Urinary bladder (tissue), 3 donors: ENCODE measurements at regions not wholly inside any gene's neighbourhood (a gene's known extent, or its start where the extent isn't known, plus 50 kb on each side); places are given as distances from the start of the nearest gene placed in this dataset.

Experiments used
- DNase-seq: peaks from one replicate; pipeline ENCODE4 v3.0.0-alpha.2; 2015; ENCODE audit errors: extremely low spot score
- H3K27ac ChIP-seq: one replicate; pipeline ENCODE4 v1.5.1; 2013; ENCODE audit warnings: low read depth, mild to moderate bottlenecking, moderate library complexity
- H3K36me3 ChIP-seq: one replicate; pipeline ENCODE4 v1.6.1; 2013; ENCODE audit warnings: mild to moderate bottlenecking, moderate library complexity; ENCODE audit not compliant: insufficient read depth
- H3K4me1 ChIP-seq: one replicate; pipeline ENCODE4 v1.6.1; 2013; ENCODE audit warnings: mild to moderate bottlenecking, moderate library complexity; ENCODE audit not compliant: insufficient read depth
- H3K4me3 ChIP-seq: one replicate; pipeline ENCODE4 v1.5.1; 2013; ENCODE audit warnings: low read depth, low read length
- WGBS: extraction: QIAGEN DNeasy Blood & Tissue Kit; methylation state at CpG from one replicate; pipeline ENCODE4 v1.1.7; 2013; 5-methylcytosine and 5-hydroxymethylcytosine counted together
- donor health status: healthy with polysubstance abuse.
- donor health status: healthy.

GRCh38 chr12:19572920-19573558 is 133.7 kb downstream of the AEBP2 start:
- WGBS, result 84% methylated on average over 16 of the region's 16 CpGs
- no peak overlapping the region for H3K27ac ChIP-seq
- DNase-seq, result no peak
- H3K4me1 ChIP-seq, result no peaks in the 10 kb centered on the region
- H3K4me3 ChIP-seq, result no peak overlapping the region
- no peaks in the 10 kb centered on the region for H3K36me3 ChIP-seq

DNA sequence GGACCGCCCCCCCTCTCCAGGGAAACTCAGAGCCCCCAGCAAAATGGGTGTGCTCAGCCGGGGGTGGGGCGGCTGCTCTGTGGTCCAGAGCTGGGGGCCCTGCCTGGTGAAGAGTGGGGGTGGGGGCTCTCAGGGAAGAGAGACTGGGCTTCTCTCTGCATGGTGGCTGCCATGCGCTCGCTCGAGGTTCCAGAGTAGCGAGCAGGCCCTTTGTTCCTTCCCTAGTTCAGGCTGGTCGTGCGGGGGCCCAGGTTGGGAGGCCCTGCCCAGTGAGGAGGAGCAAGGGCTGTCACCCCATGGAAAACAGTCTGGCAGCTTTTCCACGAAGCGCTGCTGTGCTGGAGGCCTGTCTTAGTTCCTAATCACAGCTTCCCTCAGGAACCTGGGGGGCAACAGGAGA is 134.6 kb downstream of the AEBP2 start:
- 94% methylated on average over 11 of the region's 11 CpGs for WGBS
- Histone ChIP-seq H3K4me1 (no peaks in the 10 kb centered on the region), H3K27ac (no peak overlapping the region)

DNA sequence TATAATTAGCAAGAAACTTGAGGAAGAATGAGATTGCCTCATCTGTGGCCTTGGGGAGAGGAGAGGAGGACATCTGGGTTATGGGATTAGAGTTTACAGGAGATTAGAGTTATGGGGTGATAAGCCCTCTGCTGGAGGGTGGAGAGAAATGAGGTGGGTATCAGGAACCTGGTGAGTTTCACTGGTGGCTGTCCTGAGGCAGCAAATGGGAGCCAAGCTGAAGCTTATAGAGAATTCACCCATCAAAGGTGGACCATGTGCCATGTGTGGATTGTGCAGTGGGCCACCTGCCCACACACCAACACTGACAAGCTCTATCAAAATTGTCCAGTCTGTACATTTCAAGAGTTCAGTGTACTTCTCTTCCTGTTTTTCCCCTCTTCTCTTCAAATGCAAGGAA is 135.3 kb downstream of the AEBP2 start:
- H3K27ac ChIP-seq, result no peak overlapping the region
- H3K4me1 ChIP-seq, result no peaks in the 10 kb centered on the region

More for the DNA sequence above, 134.6 kb downstream of the AEBP2 start:
- Histone ChIP-seq H3K4me3 (no peak overlapping the region), H3K36me3 (no peaks in the 10 kb centered on the region)
- no peak for DNase-seq

DNA sequence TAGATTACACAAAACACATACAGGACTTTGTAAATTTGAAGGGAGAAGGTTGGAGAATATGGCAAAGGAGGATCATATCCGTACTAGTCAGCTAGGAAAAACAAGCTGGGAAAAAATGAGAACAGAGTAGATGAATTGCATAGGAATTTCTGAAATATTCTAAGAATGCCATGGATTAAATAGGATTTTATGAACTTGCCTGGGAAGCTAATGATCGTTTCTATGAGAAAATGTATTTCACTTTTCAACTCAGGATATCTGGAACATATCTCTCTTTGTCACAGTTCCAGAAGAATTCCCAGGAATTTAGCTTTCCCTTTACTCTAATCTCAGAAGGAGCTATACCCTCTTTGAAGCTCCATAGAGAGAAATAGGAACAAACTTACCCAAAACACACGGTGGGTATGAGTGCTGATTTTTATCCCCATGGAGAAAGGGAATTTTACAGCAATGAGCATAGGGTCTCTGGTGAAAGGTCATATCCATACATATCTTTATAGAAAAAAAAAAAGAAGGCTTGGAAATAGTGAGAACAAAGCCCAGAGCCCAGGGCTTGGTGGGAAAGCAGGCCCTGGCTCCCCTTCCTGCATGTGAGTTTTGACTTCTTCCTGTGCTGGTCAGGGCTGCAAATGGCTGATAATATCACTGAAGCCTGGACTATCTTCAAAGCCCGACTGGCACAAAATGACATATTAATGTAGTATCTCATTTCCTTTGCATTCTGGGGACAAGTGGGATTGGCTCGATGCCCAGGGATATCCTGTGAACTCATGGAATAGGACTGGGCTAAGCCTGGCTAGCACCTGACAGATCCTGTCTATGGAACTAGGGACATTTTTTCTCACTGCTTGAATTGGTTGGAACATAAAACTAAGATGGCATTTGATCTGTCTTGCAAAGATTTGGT is 136.3 kb downstream of the AEBP2 start:
- DNase-seq, result peak; percentile 66
- H3K36me3 ChIP-seq, result no peaks in the 10 kb centered on the region
- WGBS, result 23% methylated on average over 5 of the region's 5 CpGs
- peak overlapping the region; percentile 14 for H3K27ac ChIP-seq
- H3K4me3 ChIP-seq, result no peak overlapping the region
- no peaks in the 10 kb centered on the region for H3K4me1 ChIP-seq

More for the DNA sequence above, 135.3 kb downstream of the AEBP2 start:
- no peak for DNase-seq
- no peak overlapping the region for H3K4me3 ChIP-seq
- H3K36me3 ChIP-seq, result no peaks in the 10 kb centered on the region

GRCh38 chr12:19576506-19577280 is 137.4 kb downstream of the AEBP2 start:
- Histone ChIP-seq H3K4me1 (no peaks in the 10 kb centered on the region), H3K36me3 (no peaks in the 10 kb centered on the region), H3K27ac (no peak overlapping the region), H3K4me3 (no peak overlapping the region)
- WGBS, result 62% methylated on average over 2 of the region's 2 CpGs
- no peak for DNase-seq

GRCh38 chr12:19577281-19577530 is 137.9 kb downstream of the AEBP2 start:
- Histone ChIP-seq H3K27ac (no peak overlapping the region), H3K4me3 (no peak overlapping the region), H3K36me3 (no peaks in the 10 kb centered on the region), H3K4me1 (no peaks in the 10 kb centered on the region)
- DNase-seq, result no peak

DNA sequence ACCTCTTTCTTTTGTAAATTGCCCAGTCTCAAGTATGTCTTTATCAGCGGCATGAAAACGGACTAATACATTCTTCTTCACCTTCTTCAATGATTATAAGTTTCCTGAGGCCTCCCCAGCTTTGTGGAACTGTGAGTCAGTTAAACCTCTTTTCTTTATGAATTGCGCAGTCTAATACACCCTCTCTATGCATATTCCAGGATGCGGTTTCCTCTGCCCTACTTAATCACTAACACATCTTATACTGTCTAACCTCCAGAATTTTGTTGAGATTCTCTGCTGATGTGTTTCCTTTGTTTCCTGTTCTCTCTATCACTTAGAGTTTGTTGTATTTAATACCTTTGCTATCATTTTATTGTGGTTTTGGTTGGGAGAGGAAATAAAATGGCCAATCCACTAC is 145.4 kb downstream of the AEBP2 start:
- Histone ChIP-seq H3K4me3 (no peak overlapping the region), H3K36me3 (no peaks in the 10 kb centered on the region), H3K4me1 (no peaks in the 10 kb centered on the region), H3K27ac (no peak overlapping the region)
- 98% methylated on average over 4 of the region's 4 CpGs for WGBS
- DNase-seq, result no peak

- DNase-seq, result no peak
- no peak overlapping the region for H3K27ac ChIP-seq
- H3K4me3 ChIP-seq, result no peak overlapping the region
- H3K4me1 ChIP-seq, result no peaks in the 10 kb centered on the region
- H3K36me3 ChIP-seq, result no peaks in the 10 kb centered on the region
- WGBS, result 73% methylated on average over 5 of the region's 5 CpGs
Measured at GRCh38 chr12:19588951-19589350, 149.7 kb downstream of the AEBP2 start.

DNA sequence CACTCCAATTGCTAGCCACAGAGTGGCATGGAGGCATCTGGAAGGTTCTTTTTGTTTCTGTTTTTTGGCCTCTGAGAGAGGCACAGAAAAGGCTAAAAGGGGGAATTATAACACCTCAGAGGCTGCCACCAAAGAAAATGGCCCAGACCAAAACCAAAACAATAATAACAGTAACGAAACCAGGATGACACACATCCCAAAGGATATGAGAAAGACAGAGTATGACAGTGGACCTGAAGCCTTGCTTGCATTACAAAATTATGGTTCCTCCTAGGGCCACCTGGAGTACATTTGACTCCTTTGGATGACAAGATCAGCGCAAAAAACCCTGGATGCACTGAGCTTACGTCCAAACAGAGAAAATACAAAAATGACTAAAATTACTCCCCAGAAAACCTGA is 152.7 kb downstream of the AEBP2 start:
- H3K4me3 ChIP-seq, result no peak overlapping the region
- DNase-seq, result no peak
- WGBS, result 97% methylated on average over 3 of the region's 3 CpGs
- no peaks in the 10 kb centered on the region for H3K36me3 ChIP-seq
- H3K27ac ChIP-seq, result no peak overlapping the region
- H3K4me1 ChIP-seq, result no peaks in the 10 kb centered on the region

GRCh38 chr12:19596434-19597166 is 157.3 kb downstream of the AEBP2 start:
- no peaks in the 10 kb centered on the region for H3K36me3 ChIP-seq
- WGBS, result 69% methylated on average over 2 of the region's 2 CpGs
- no peak overlapping the region for H3K4me3 ChIP-seq
- DNase-seq, result no peak
- H3K27ac ChIP-seq, result no peak overlapping the region
- no peaks in the 10 kb centered on the region for H3K4me1 ChIP-seq

DNA sequence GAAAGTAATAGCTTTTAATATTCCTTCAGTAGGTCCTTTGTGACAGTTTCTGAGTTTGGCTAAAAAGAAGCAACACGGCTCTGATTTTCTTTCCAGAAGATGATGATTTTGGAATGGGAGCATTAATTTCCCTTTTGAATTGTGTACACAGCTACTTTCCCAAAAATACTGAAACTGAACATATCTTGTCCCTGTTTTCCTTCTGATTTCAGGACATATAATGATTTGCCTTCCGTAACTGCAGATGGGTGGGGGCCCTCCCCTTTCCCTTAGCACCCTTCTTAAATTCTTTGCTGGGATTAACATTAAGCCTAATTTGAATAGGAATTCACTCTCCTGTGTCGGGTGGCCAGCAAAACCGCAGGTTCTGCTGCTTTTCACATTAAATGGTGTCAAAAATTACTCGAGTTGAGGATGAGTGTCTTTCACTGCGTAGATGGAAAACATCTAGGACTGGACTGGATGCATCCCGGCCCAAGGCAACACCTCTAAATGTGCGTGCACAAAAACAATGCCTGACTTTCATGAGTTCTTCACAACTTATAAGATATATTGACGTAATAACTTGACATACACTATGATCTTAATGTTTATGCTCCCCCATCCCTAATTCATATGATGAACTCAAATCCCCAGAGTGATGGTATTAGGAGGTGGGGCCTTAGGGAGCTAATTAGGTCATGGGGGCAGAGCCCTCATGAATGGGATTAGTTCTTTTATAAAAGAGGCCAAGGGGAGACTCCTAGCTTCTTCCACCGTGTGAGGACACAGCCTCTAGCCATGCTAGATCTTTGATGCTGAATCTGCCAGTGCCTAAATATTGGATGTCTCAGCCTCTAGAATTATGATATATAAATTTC is 158.1 kb downstream of the AEBP2 start:
- Histone ChIP-seq H3K27ac (no peak overlapping the region), H3K4me1 (no peaks in the 10 kb centered on the region), H3K36me3 (no peaks in the 10 kb centered on the region), H3K4me3 (no peak overlapping the region)
- WGBS, result 72% methylated on average over 10 of the region's 10 CpGs
- no peak for DNase-seq

GRCh38 chr12:19605720-19606119 is 166.4 kb downstream of the AEBP2 start:
- Histone ChIP-seq H3K36me3 (no peaks in the 10 kb centered on the region), H3K4me1 (no peaks in the 10 kb centered on the region), H3K27ac (no peak overlapping the region), H3K4me3 (no peak overlapping the region)
- DNase-seq, result no peak
- WGBS, result 96% methylated on average over 7 of the region's 7 CpGs

DNA sequence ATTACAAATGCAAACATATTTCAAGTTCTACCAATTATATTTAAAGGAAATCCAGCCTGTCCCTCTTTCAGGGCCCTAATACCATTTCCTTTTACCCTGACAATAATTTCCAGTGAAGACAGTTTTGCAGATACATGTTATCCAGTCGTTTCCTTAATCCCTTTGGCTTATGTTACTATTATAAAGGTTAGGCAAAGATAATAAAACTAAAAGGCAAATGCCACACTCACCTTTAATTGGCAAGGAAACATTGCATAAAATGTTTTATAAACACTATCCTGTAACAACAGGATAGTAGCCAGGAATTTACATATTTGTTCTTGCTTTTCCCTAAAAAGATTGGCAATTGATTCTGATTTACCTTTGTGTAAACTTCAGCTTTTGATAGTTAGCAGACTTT is 168.7 kb downstream of the AEBP2 start:
- Histone ChIP-seq H3K36me3 (no peaks in the 10 kb centered on the region), H3K4me3 (no peak overlapping the region), H3K4me1 (no peaks in the 10 kb centered on the region), H3K27ac (no peak overlapping the region)
- 11% methylated on average over 1 of the region's 1 CpG for WGBS
- DNase-seq, result no peak
